Mesenchymal stem cell (in vitro differentiated cells and primary cell): ENCODE measurements at regions not wholly inside any gene's neighbourhood (a gene's known extent, or its start where the extent isn't known, plus 50 kb on each side); places are given as distances from the start of the nearest gene placed in this dataset.
A peak's percentile ranks its signal among the peaks of the same experiment; 100 is the strongest.

Experiments used
- DNase-seq: peaks from one replicate; pipeline ENCODE4 v3.0.0-alpha.2; 2013
- H2AFZ ChIP-seq: one replicate; pipeline ENCODE4 v1.6.1; 2013; ENCODE audit warnings: low read depth, mild to moderate bottlenecking, control low read depth, inconsistent platforms, low read length, moderate library complexity
- H2AK5ac ChIP-seq: 2 replicates; pipeline ENCODE4 v1.6.1; 2013; ENCODE audit warnings: low read length, moderate library complexity, mild to moderate bottlenecking, inconsistent platforms; ENCODE audit not compliant: severe bottlenecking
- H2BK120ac ChIP-seq: one replicate; pipeline ENCODE4 v1.6.1; 2013; ENCODE audit warnings: low read depth, mild to moderate bottlenecking, inconsistent platforms, low read length, moderate library complexity
- H2BK12ac ChIP-seq, 2 experiments: one replicate each; pipeline ENCODE4 v1.6.1; 2013; ENCODE audit warnings: inconsistent platforms in 2 of 2, low read length in 2 of 2, mild to moderate bottlenecking in 2 of 2, moderate library complexity in 2 of 2, control low read depth in 1 of 2
- H2BK15ac ChIP-seq: one replicate; pipeline ENCODE4 v1.6.1; 2013; ENCODE audit warnings: mild to moderate bottlenecking, low read depth, inconsistent platforms; ENCODE audit not compliant: poor library complexity, severe bottlenecking
- H2BK5ac ChIP-seq: 2 replicates; pipeline ENCODE4 v1.6.1; 2013; ENCODE audit warnings: low read depth, mild to moderate bottlenecking, low read length, control low read depth, inconsistent platforms; ENCODE audit not compliant: poor library complexity, severe bottlenecking
- H3K14ac ChIP-seq, 2 experiments: one replicate each; pipeline ENCODE4 v1.6.1; 2013; ENCODE audit warnings: inconsistent platforms in 2 of 2, low read length in 2 of 2, control low read depth in 1 of 2, mild to moderate bottlenecking in 1 of 2, moderate library complexity in 1 of 2
- H3K18ac ChIP-seq, 2 experiments: one replicate each; pipeline ENCODE4 v1.6.1; 2013; ENCODE audit warnings: inconsistent platforms in 2 of 2, low read length in 2 of 2, control low read depth in 1 of 2, low read depth in 1 of 2, mild to moderate bottlenecking in 1 of 2
- H3K23ac ChIP-seq, 2 experiments: one replicate each; pipeline ENCODE4 v1.6.1; 2013; ENCODE audit warnings: inconsistent platforms in 2 of 2, low read length in 2 of 2, mild to moderate bottlenecking in 2 of 2, moderate library complexity in 2 of 2, control low read depth in 1 of 2
- H3K27ac ChIP-seq: 2 replicates; pipeline ENCODE4 v1.5.1; 2013; ENCODE audit warnings: mild to moderate bottlenecking, moderate library complexity, low read length, control low read depth, inconsistent platforms; ENCODE audit not compliant: poor library complexity, severe bottlenecking
- H3K27me3 ChIP-seq, 2 experiments: 2 replicates each; pipeline versions ENCODE4 v1.6.1 to v1.7.0; 2013; ENCODE audit warnings: low read length in 2 of 2, mild to moderate bottlenecking in 2 of 2, moderate library complexity in 2 of 2, control low read depth in 1 of 2, inconsistent platforms in 1 of 2; ENCODE audit not compliant: control insufficient read depth in 1 of 2, insufficient read depth in 1 of 2
- H3K36me3 ChIP-seq, 2 experiments: 2 replicates each; pipeline versions ENCODE4 v1.6.1 to v1.7.0; 2013; ENCODE audit warnings: low read length in 2 of 2, control low read depth in 1 of 2, inconsistent platforms in 1 of 2, low read depth in 1 of 2, mild to moderate bottlenecking in 1 of 2; ENCODE audit not compliant: insufficient read depth in 2 of 2, control insufficient read depth in 1 of 2
- H3K4ac ChIP-seq, 2 experiments: one replicate each; pipeline ENCODE4 v1.6.1; 2013; ENCODE audit warnings: inconsistent platforms in 2 of 2, low read length in 2 of 2, mild to moderate bottlenecking in 2 of 2, moderate library complexity in 2 of 2, control low read depth in 1 of 2, low read depth in 1 of 2
- H3K4me1 ChIP-seq: 2 replicates; pipeline ENCODE4 v1.6.1; 2013; ENCODE audit warnings: low read depth, low read length, control low read depth; ENCODE audit not compliant: control insufficient read depth, insufficient read depth
- H3K4me2 ChIP-seq: 2 replicates; pipeline ENCODE4 v1.6.1; 2013; ENCODE audit warnings: low read length, mild to moderate bottlenecking, inconsistent platforms; ENCODE audit not compliant: poor library complexity, severe bottlenecking
- H3K4me3 ChIP-seq, 2 experiments: 2 replicates each; pipeline versions ENCODE4 v1.5.1 to v1.7.0; 2013; ENCODE audit warnings: low read length in 2 of 2, mild to moderate bottlenecking in 2 of 2, control low read depth in 1 of 2, low read depth in 1 of 2; ENCODE audit not compliant: insufficient read depth in 1 of 2
- H3K79me1 ChIP-seq: replicated peaks from 2 replicates; pipeline ENCODE4 v1.6.1; 2013; ENCODE audit warnings: mild to moderate bottlenecking, control low read depth, low read length, inconsistent platforms; ENCODE audit not compliant: poor library complexity, severe bottlenecking
- H3K9ac ChIP-seq: 2 replicates; pipeline ENCODE4 v1.7.0; 2013; ENCODE audit warnings: mild to moderate bottlenecking, low read length, moderate library complexity
- H3K9me3 ChIP-seq: 2 replicates; pipeline ENCODE4 v1.7.0; 2013; ENCODE audit warnings: mild to moderate bottlenecking, low read length; ENCODE audit not compliant: control insufficient read depth
- H4K8ac ChIP-seq: one replicate; pipeline ENCODE4 v1.6.1; 2013; ENCODE audit warnings: inconsistent platforms, mild to moderate bottlenecking, low read length, moderate library complexity
- H4K91ac ChIP-seq: one replicate; pipeline ENCODE4 v1.6.1; 2013; ENCODE audit warnings: mild to moderate bottlenecking, low read length, inconsistent platforms
- WGBS: methylation state at CpG from one replicate; pipeline ENCODE4 v1.1.7; 2013; ENCODE audit warnings: mixed read lengths; 5-methylcytosine and 5-hydroxymethylcytosine counted together

DNA sequence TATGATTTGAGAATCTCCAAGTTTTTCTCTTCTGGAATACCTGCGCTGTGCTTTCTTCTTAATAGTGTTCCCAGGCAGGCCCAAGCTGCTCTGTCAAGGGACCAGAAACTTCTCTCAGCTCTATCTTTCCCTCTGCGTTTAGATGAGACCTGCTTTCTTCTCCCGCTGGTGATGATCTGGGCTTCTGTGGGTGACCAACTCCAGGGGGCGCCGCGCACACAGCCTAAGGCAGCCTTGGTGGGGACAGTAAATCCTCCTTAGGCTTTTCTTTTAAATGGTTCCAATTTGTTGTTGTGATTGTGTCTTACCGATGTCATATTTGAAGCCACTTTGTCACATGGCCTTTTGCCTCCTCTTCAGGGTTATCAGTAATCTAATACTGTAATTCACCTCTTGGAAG is 439.4 kb upstream of the KLF12 start:
- no peak overlapping the region for H2BK12ac ChIP-seq
- peaks cover 3% of the 10 kb centered on the region for H3K4me1 ChIP-seq
- no peaks in the 10 kb centered on the region for H3K9me3 ChIP-seq
- no peak overlapping the region for H3K4me3 ChIP-seq
- no peak overlapping the region for H3K9ac ChIP-seq
- no peak overlapping the region for H2BK5ac ChIP-seq
- H3K4me2 ChIP-seq = no peak overlapping the region
- H3K27me3 ChIP-seq = no peaks in the 10 kb centered on the region
- no peak overlapping the region for H3K4ac ChIP-seq
- H3K27ac ChIP-seq = no peak overlapping the region
- no peak for DNase-seq
- H3K23ac ChIP-seq = no peak overlapping the region
- no peak overlapping the region for H2BK15ac ChIP-seq
- no peak overlapping the region for H2AK5ac ChIP-seq
- H2BK120ac ChIP-seq = no peak overlapping the region
- no peaks in the 10 kb centered on the region for H3K79me1 ChIP-seq
- no peak overlapping the region for H2AFZ ChIP-seq
- 55% methylated on average over 6 of the region's 7 CpGs for WGBS
- H3K36me3 ChIP-seq = no peaks in the 10 kb centered on the region
- H3K18ac ChIP-seq = no peak overlapping the region
- H3K14ac ChIP-seq = no peak overlapping the region
- no peak overlapping the region for H4K8ac ChIP-seq
- no peak overlapping the region for H4K91ac ChIP-seq

DNA sequence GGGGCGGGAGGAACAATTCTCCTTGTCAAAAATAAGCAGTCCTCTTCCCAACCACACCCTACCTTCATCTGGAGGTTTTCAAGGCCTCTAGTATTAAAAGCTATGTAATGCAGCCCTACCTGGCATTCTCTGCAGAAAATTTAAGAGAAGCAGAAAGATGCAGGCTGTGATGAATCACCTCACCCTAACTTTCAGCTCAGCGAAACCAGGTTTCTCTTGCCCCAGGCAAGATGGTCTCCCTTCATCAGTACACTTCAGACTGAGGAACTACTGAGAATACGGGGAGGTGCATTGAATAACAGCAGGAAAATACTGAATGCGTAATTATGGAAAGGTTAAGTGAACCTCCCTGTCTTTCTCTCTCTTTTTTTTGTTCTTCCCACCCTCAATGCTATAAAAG is 437.6 kb upstream of the KLF12 start:
- Histone ChIP-seq H3K4me2 (no peak overlapping the region), H3K23ac (no peak overlapping the region), H3K27me3 (no peaks in the 10 kb centered on the region), H2AK5ac (no peak overlapping the region), H3K4me3 (no peak overlapping the region), H3K27ac (no peak overlapping the region), H3K18ac (no peak overlapping the region), H2BK120ac (no peak overlapping the region), H4K8ac (no peak overlapping the region), H2AFZ (no peak overlapping the region), H2BK5ac (no peak overlapping the region), H2BK12ac (no peak overlapping the region), H4K91ac (no peak overlapping the region), H2BK15ac (no peak overlapping the region), H3K9ac (no peak overlapping the region), H3K9me3 (no peaks in the 10 kb centered on the region), H3K4me1 (peaks cover 3% of the 10 kb centered on the region), H3K14ac (no peak overlapping the region), H3K4ac (no peak overlapping the region), H3K36me3 (no peaks in the 10 kb centered on the region), H3K79me1 (no peaks in the 10 kb centered on the region)
- DNase-seq = no peak
- WGBS = 100% methylated on average over 4 of the region's 4 CpGs

DNA sequence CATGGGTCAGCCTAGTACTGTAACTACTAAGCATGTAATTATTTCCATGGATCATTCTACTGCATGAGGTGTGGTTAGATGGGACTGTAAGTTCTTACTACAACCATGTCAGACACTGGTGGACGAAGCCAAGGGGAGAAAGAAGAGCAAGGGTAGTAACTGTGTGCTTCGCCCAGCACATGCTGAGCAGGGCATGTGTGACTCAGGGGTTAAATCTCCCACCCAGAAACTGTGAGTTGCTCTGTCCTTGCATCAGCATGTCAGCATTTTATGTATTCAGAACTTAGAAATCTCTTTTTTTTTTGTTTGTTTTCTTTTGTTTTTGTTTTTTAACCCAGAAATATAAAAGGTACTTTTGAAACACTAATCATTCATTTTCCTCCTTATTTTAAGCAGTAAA is 436.6 kb upstream of the KLF12 start:
- H2AFZ ChIP-seq = no peak overlapping the region
- H2BK15ac ChIP-seq = no peak overlapping the region
- H3K4me3 ChIP-seq = no peak overlapping the region
- no peak overlapping the region for H4K8ac ChIP-seq
- no peak overlapping the region for H2BK5ac ChIP-seq
- H3K4me2 ChIP-seq = no peak overlapping the region
- H3K9me3 ChIP-seq = no peaks in the 10 kb centered on the region
- no peak overlapping the region for H3K14ac ChIP-seq
- H3K4ac ChIP-seq = no peak overlapping the region
- no peak overlapping the region for H2BK12ac ChIP-seq
- no peak overlapping the region for H3K18ac ChIP-seq
- no peaks in the 10 kb centered on the region for H3K36me3 ChIP-seq
- H4K91ac ChIP-seq = no peak overlapping the region
- peaks cover 1% of the 10 kb centered on the region for H3K4me1 ChIP-seq
- 82% methylated on average over 2 of the region's 2 CpGs for WGBS
- H3K9ac ChIP-seq = peak overlapping the region; percentile 40
- H2AK5ac ChIP-seq = no peak overlapping the region
- no peak overlapping the region for H3K27ac ChIP-seq
- peak; percentile 43 for DNase-seq
- H3K79me1 ChIP-seq = no peaks in the 10 kb centered on the region
- H3K23ac ChIP-seq = no peak overlapping the region
- H3K27me3 ChIP-seq = no peaks in the 10 kb centered on the region
- H2BK120ac ChIP-seq = no peak overlapping the region

DNA sequence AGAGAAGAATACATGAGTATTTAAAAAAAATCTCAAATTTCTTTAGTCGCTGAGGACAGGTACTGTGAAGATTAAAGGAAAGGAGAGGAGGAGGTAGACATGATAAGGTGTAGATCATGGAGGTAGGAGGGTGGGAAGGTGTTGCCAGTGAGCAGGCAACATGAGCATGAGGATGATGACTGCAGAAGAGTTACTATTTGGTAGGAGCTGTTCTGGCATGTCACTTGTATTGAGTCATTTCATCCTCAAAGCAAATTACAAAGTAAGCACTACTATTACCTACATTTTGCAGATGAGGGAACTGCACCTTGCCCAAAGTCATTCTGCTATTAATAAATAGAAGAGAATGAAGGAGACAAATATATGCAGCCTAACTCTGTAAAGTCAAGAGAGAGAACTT is 435.8 kb upstream of the KLF12 start:
- Histone ChIP-seq H3K23ac (no peak overlapping the region), H3K36me3 (no peaks in the 10 kb centered on the region), H3K4me1 (no peaks in the 10 kb centered on the region), H3K4me3 (no peak overlapping the region), H2BK12ac (no peak overlapping the region), H2AFZ (no peak overlapping the region), H3K4me2 (no peak overlapping the region), H3K27ac (no peak overlapping the region), H2BK15ac (no peak overlapping the region), H2AK5ac (no peak overlapping the region), H4K8ac (no peak overlapping the region), H2BK120ac (no peak overlapping the region), H3K14ac (no peak overlapping the region), H3K27me3 (no peaks in the 10 kb centered on the region), H3K9ac (no peak overlapping the region), H2BK5ac (no peak overlapping the region), H3K9me3 (no peaks in the 10 kb centered on the region), H3K79me1 (no peaks in the 10 kb centered on the region), H3K4ac (no peak overlapping the region), H4K91ac (no peak overlapping the region), H3K18ac (no peak overlapping the region)
- WGBS = 76% methylated on average over 1 of the region's 1 CpG
- no peak for DNase-seq
